Endothelial cell of umbilical vein (primary cell): ENCODE measurements at regions not wholly inside any gene's neighbourhood (a gene's known extent, or its start where the extent isn't known, plus 50 kb on each side); places are given as distances from the start of the nearest gene placed in this dataset.

ENCODE experiments used
- BruUV-seq: library from RNA; stranded (reverse); fragments of 400-500 nt; replicated peaks from 2 replicates; lab custom pipeline; 2021; lab: Mats Ljungman, UMichigan
- CTCF ChIA-PET: fragments of 300-600, 350-600 bp; sonication (Branson Sonifier 250); formaldehyde crosslinking; loops from one replicate; lab custom pipeline; 2021; ENCODE audit warnings: antibody characterized with exemption, inconsistent platforms; lab: Charles Lee
- POLR2A ChIA-PET: fragments of 300-600, 350-600 bp; sonication (Branson Sonifier 250); formaldehyde crosslinking; loops from one replicate; lab custom pipeline; 2021; ENCODE audit warnings: antibody characterized with exemption, inconsistent platforms; lab: Charles Lee
- DNase-seq: peaks from one replicate; pipeline ENCODE4 v3.0.0-alpha.2; 2011; ENCODE audit warnings: low read depth, low spot score
- FAIRE-seq: peaks from 2 replicates; lab custom pipeline; 2011; peaks lifted over from hg19 to GRCh38; lab: Jason Lieb, UNC
- H2AFZ ChIP-seq: 2 replicates; pipeline ENCODE4 v1.6.0; 2012; ENCODE audit warnings: low read depth, low read length, control low read depth, inconsistent platforms
- H3K27ac ChIP-seq: 2 replicates; pipeline ENCODE4 v1.5.1; 2011; ENCODE audit warnings: low read depth, mild to moderate bottlenecking, control low read depth, low read length, moderate library complexity; ENCODE audit not compliant: insufficient read depth
- H3K27me3 ChIP-seq, 2 experiments: 2 replicates each; pipeline versions ENCODE4 v1.6.0 to v1.6.1; 2011; ENCODE audit warnings: low read length in 2 of 2, mixed read lengths in 1 of 2; ENCODE audit not compliant: control insufficient read depth in 2 of 2, insufficient read depth in 2 of 2
- H3K36me3 ChIP-seq, 2 experiments: 2 replicates in 1 of 2; 3 replicates in 1 of 2; pipeline ENCODE4 v1.5.1; 2011; ENCODE audit warnings: low read length in 2 of 2, mild to moderate bottlenecking in 1 of 2, moderate library complexity in 1 of 2; ENCODE audit not compliant: control insufficient read depth in 2 of 2, insufficient read depth in 2 of 2; ENCODE audit errors: extremely low read depth in 1 of 2
- H3K4me1 ChIP-seq: 3 replicates; pipeline ENCODE4 v1.5.1; 2011; ENCODE audit warnings: mild to moderate bottlenecking, low read length; ENCODE audit not compliant: control insufficient read depth, insufficient read depth; ENCODE audit errors: extremely low read depth
- H3K4me2 ChIP-seq: 2 replicates; pipeline ENCODE4 v1.6.1; 2011; ENCODE audit warnings: low read length, control low read depth, mixed read lengths; ENCODE audit not compliant: insufficient read depth
- H3K4me3 ChIP-seq, 3 experiments: fragments of 200-600 bp in 1 of 3; sonication (generic), shearing (Covaris generic) in 1 of 3; replicated peaks in 1 of 3; 2 replicates each; pipeline ENCODE4 v1.5.1; 2011 to 2016; ENCODE audit warnings: control low read depth in 3 of 3, low read length in 3 of 3, mild to moderate bottlenecking in 2 of 3, inconsistent platforms in 1 of 3, low read depth in 1 of 3, moderate library complexity in 1 of 3; ENCODE audit not compliant: insufficient read depth in 1 of 3
- H3K79me2 ChIP-seq: 2 replicates; pipeline ENCODE4 v1.6.0; 2012; ENCODE audit warnings: low read length, inconsistent platforms; ENCODE audit not compliant: control insufficient read depth, insufficient read depth
- H3K9ac ChIP-seq: replicated peaks from 2 replicates; pipeline ENCODE3; 2011; ENCODE audit warnings: low read length, control low read depth; ENCODE audit not compliant: insufficient read depth; ENCODE audit errors: extremely low read depth
- H3K9me1 ChIP-seq: replicated peaks from 3 replicates; pipeline ENCODE4 v1.6.0; 2011; ENCODE audit warnings: mild to moderate bottlenecking, low read length; ENCODE audit not compliant: control insufficient read depth, insufficient read depth; ENCODE audit errors: extremely low read depth
- H3K9me3 ChIP-seq: replicated peaks from 2 replicates; pipeline ENCODE4 v1.5.1; 2012; ENCODE audit warnings: low read length, inconsistent platforms; ENCODE audit not compliant: control insufficient read depth, insufficient read depth
- H4K20me1 ChIP-seq: replicated peaks from 2 replicates; pipeline ENCODE3; 2011; ENCODE audit warnings: mild to moderate bottlenecking, low read length; ENCODE audit not compliant: control insufficient read depth, insufficient read depth; ENCODE audit errors: extremely low read depth
- EZH2 ChIP-seq: IDR thresholded peaks from 2 replicates; pipeline ENCODE4 v1.6.1; 2012; ENCODE audit warnings: borderline replicate concordance, low read depth, mild to moderate bottlenecking, moderate library complexity, low read length, inconsistent platforms; ENCODE audit not compliant: severe bottlenecking
- FOS ChIP-seq: IDR thresholded peaks from 2 replicates; pipeline ENCODE4 v1.6.1; 2011; ENCODE audit warnings: mild to moderate bottlenecking, low read length, moderate library complexity, borderline replicate concordance; ENCODE audit not compliant: insufficient read depth
- GATA2 ChIP-seq: IDR thresholded peaks from 2 replicates; pipeline ENCODE4 v1.7.0; 2011; ENCODE audit warnings: low read depth, mild to moderate bottlenecking, moderate library complexity, mixed read lengths, low read length; ENCODE audit not compliant: insufficient read length, insufficient read depth
- JUN ChIP-seq: IDR thresholded peaks from 2 replicates; pipeline ENCODE4 v1.6.1; 2011; ENCODE audit warnings: borderline replicate concordance, low read depth; ENCODE audit not compliant: insufficient read length, insufficient read depth
- MAX ChIP-seq: IDR thresholded peaks from 2 replicates; pipeline ENCODE4 v1.6.1; 2011; ENCODE audit not compliant: insufficient read depth, insufficient read length
- MYC ChIP-seq: IDR thresholded peaks from one replicate; pipeline ENCODE4 v1.6.1; 2011; ENCODE audit warnings: mild to moderate bottlenecking, low read depth, low read length
- POLR2A ChIP-seq: IDR thresholded peaks from 2 replicates; pipeline ENCODE4 v1.6.1; 2012; ENCODE audit warnings: low read depth, mild to moderate bottlenecking, control low read depth, low read length
- POLR2AphosphoS5 ChIP-seq: IDR thresholded peaks from 2 replicates; pipeline ENCODE4 v1.6.1; 2012; ENCODE audit warnings: low read depth, mild to moderate bottlenecking, control low read depth, low read length, moderate library complexity; ENCODE audit not compliant: insufficient read depth
- dilution Hi-C: fragments of 300-500 bp; cut with MboI; formaldehyde crosslinking; loops from one replicate; pipeline ENCODE4 v1.15.0; 2019; ENCODE audit warnings: low sequenced_read_pairs; ENCODE audit not compliant: extremely low pct_ligation_motif_present
- intact Hi-C: fragments of 100-400 bp; cut with micrococcal nuclease; formaldehyde crosslinking; loops from one replicate; pipeline ENCODE4 v1.10.0; 2022
- TF ChIP-seq, protein P1 (sequence below), 2 donors: IDR thresholded peaks; 1 replicate in 1 of 2; 2 replicates in 1 of 2; pipeline ENCODE4 v1.5.1; 2011; ENCODE audit warnings: low read length in 2 of 2, mild to moderate bottlenecking in 2 of 2, moderate library complexity in 2 of 2, control low read depth in 1 of 2, inconsistent platforms in 1 of 2, low read depth in 1 of 2; ENCODE audit not compliant: insufficient read depth in 1 of 2; ENCODE audit errors: extremely low read depth in 1 of 2

DNA sequence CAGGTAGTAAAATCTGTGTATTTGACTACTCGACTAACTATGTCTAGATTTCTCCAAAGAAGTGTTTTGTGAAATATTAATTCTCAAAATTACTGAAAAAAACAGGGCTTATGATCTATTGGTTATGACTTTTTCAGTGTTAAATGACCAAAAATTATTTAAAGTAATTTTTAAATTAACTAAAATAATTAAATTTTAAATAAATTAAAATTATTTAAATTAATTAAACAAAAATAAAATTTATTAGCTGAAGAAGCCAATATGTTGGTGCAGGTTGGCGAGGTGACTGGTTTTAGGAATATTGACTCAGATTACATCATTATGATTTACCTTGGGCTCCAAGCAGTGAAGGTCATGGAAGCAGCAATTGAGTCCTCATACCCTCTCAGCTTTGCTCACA is 483.2 kb downstream of the PTPRC start:
- intact Hi-C loops (no loop called here), dilution Hi-C loops (no loop called here)
- ChIA-PET CTCF (interaction anchor here (4.4 kb wide), 1 partner anchor 9 kb away, joined by 24 read pairs; no protein-coding TSS in a partner anchor), POLR2A (no interaction called here)
- Histone ChIP-seq H3K27ac (no peak overlapping the region), H3K27me3 (no peaks in the 10 kb centered on the region), H3K4me2 (no peak overlapping the region), H3K9me3 (no peaks in the 10 kb centered on the region), H2AFZ (no peak overlapping the region), H3K4me3 (no peak overlapping the region), H3K9ac (no peak overlapping the region), H3K9me1 (no peaks in the 10 kb centered on the region), H3K79me2 (no peaks in the 10 kb centered on the region), H3K4me1 (no peaks in the 10 kb centered on the region), H3K36me3 (no peaks in the 10 kb centered on the region), H4K20me1 (no peaks in the 10 kb centered on the region)
- no TSS peak for BruUV-seq
- TF ChIP-seq POLR2A (no peak), GATA2 (no peak), MYC (no peak), MAX (no peak), EZH2 (no peak), POLR2AphosphoS5 (no peak), JUN (no peak), FOS (no peak)
- TF ChIP-seq, protein P1, sequence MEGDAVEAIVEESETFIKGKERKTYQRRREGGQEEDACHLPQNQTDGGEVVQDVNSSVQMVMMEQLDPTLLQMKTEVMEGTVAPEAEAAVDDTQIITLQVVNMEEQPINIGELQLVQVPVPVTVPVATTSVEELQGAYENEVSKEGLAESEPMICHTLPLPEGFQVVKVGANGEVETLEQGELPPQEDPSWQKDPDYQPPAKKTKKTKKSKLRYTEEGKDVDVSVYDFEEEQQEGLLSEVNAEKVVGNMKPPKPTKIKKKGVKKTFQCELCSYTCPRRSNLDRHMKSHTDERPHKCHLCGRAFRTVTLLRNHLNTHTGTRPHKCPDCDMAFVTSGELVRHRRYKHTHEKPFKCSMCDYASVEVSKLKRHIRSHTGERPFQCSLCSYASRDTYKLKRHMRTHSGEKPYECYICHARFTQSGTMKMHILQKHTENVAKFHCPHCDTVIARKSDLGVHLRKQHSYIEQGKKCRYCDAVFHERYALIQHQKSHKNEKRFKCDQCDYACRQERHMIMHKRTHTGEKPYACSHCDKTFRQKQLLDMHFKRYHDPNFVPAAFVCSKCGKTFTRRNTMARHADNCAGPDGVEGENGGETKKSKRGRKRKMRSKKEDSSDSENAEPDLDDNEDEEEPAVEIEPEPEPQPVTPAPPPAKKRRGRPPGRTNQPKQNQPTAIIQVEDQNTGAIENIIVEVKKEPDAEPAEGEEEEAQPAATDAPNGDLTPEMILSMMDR (IDR thresholded peaks at IDR 0.05; ENCODE audit: extremely low read depth in 1 of 2, insufficient read depth in 1 of 2, low read depth in 1 of 2, low read length in 2 of 2): no peak
- DNase-seq (no peak), FAIRE-seq (no peak)
